22Rv1 (cell line): ENCODE measurements at regions not wholly inside any gene's neighbourhood (a gene's known extent, or its start where the extent isn't known, plus 50 kb on each side); places are given as distances from the start of the nearest gene placed in this dataset.

Experiments
- H3K27ac ChIP-seq: fragments of 450-650 bp; 2 replicates; pipeline ENCODE4 v1.5.1; 2017
- ZFX ChIP-seq: fragments of 450-650 bp; IDR thresholded peaks from 2 replicates; pipeline ENCODE4 v1.6.1; 2017; ENCODE audit warnings: antibody characterized with exemption, borderline replicate concordance
- TF ChIP-seq, protein P1 (sequence below): fragments of 450-650 bp; IDR thresholded peaks from 2 replicates; pipeline ENCODE4 v1.5.1; 2017; ENCODE audit warnings: mild to moderate bottlenecking

DNA sequence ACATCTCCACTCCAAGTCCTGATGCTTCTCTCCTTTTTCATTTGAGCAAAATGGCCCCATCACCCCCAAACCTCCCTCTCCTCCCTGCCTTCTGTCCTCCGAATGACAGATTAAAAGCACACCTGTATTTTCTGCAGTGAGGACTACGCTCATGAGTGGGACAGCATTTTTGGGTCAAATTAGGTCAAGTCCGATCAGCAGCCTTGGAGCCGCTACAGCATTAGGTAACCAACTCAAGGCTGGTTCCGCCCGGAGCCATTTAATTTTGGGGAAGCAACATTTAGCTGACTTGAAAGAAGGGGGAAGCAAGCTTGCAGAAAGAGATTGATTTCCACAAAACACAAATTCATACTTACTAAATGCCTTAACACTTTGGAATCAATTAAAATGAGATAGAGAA is 324.1 kb upstream of the CDH5 start:
- TF ChIP-seq ZFX: no peak
- TF ChIP-seq, protein P1, sequence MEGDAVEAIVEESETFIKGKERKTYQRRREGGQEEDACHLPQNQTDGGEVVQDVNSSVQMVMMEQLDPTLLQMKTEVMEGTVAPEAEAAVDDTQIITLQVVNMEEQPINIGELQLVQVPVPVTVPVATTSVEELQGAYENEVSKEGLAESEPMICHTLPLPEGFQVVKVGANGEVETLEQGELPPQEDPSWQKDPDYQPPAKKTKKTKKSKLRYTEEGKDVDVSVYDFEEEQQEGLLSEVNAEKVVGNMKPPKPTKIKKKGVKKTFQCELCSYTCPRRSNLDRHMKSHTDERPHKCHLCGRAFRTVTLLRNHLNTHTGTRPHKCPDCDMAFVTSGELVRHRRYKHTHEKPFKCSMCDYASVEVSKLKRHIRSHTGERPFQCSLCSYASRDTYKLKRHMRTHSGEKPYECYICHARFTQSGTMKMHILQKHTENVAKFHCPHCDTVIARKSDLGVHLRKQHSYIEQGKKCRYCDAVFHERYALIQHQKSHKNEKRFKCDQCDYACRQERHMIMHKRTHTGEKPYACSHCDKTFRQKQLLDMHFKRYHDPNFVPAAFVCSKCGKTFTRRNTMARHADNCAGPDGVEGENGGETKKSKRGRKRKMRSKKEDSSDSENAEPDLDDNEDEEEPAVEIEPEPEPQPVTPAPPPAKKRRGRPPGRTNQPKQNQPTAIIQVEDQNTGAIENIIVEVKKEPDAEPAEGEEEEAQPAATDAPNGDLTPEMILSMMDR: no peak
- H3K27ac ChIP-seq: no peak overlapping the region

DNA sequence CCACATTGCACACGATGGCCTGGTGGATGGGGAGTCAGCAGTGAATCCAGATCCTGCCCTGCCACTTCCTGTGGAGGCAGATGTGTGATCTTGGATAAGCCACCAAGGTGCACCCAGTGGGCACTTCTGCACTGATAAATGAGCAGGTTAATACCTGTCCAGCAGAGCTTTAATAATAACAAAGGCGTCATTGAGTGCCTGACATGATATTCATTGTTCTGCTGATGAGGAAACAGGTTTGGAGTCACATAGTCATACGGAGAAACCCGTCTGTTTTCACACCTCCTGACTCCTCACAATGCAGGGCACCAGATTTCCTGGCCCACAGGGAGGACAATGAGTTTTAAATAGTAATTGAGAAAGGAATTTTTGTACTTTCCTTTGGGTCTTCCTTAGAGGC is 324.6 kb upstream of the CDH5 start:
- H3K27ac ChIP-seq: no peak overlapping the region

DNA sequence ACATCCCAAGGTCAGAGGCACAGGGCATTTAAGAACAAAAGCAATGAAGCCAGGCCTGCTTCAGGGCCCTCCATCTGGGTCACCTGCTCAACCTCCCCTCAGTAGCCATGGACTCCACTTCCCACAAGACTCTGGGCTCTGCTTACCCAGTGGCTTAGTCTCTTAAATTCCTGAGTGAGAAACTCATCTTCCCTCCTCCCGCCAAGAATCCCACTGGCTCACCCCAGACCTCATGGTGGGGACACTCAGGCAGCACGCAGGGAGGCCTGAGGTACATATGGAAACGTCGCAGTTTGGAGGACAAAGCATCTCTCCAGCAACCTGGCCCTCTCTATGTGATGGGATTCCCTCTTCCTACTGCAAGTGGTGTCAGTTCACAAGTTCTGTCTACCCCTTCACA is 326.7 kb upstream of the CDH5 start:
- TF ChIP-seq, protein P1: no peak
- no peak for TF ChIP-seq ZFX
- no peak overlapping the region for H3K27ac ChIP-seq

More for the DNA sequence above, 324.6 kb upstream of the CDH5 start:
- TF ChIP-seq, protein P1: no peak
- TF ChIP-seq ZFX: no peak

DNA sequence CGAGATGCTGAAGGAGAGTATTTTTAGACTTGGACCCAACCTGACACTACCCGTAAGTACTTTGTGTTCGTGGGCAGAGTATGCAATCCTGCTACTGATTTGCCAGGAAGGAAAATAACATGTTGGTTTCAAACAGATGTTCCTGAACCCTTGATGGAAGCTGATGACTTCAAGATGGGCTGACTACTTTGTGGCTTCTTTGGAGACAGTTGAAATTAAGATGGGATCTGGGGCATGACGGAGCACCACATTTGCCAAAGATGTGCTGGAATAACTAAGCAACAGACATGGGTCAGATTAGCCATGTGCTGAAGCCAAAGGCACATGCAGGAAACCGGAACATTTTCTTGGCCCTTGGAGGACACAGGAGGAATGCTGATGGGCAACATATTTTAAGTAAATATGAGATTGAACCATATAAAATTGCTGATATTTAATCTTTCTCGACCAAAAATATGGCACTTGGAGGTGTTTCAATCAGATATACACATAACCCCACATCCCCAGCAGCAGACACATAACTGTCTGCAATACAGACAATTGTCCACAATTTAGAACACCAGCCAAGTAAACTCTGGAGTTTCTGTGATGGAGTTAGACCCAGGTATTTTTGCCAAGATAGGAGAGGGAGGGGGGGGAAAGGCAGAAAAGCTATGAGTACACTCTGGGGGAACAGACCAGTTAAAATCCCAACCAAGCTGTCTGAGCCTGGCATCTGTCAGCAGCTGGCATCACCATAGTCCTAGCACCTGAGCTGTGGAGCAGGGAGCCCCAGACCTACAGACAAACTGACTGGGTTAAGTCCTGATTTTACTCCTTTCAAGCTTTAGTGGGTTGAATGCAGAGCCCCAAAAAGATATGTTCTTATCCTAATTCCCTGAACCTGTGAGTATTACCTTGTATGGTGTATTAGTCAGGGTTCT is 329.4 kb upstream of the CDH5 start:
- TF ChIP-seq, protein P1: no peak
- no peak for TF ChIP-seq ZFX
- H3K27ac ChIP-seq: no peak overlapping the region

DNA sequence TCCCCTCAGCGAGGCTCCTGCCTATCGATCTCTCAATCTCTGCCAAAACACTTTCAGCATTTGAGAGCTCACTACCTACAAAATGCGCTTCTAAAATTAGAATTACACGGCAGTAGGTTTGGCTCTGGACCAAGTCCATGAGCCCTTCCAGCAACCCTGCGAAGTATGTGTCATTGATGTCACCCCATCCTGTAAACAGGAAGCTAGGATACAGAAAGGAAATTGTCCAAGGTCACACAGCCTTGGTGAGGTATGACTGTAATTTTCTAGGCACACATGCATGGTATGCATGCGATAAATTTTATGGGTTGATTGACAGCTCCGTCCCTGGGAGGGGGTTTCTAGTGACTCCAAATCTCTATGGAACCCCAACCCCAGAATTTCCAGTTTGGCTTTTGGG is 330.3 kb upstream of the CDH5 start:
- H3K27ac ChIP-seq: no peak overlapping the region
- TF ChIP-seq, protein P1: no peak
- TF ChIP-seq ZFX: no peak

DNA sequence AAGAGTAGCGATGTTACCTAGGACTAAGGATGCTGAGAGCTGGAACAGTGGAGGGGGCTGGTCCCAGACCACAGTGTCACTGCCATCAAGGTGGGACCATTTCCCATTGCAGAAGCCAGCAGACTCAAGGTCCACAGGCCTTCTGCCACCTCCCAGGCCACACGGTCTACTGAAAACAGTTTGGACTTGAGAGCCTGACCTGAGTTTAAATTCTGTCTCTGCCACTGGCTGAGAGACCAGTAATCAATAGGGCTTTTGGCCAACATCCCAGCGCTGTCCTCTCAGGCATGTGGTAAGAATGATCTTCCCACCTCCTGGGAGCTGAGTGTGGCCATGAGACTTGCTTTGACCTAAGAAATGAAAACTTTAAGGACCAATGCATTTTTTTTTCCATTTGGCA is 331.4 kb upstream of the CDH5 start:
- TF ChIP-seq, protein P1: no peak
- no peak for TF ChIP-seq ZFX

DNA sequence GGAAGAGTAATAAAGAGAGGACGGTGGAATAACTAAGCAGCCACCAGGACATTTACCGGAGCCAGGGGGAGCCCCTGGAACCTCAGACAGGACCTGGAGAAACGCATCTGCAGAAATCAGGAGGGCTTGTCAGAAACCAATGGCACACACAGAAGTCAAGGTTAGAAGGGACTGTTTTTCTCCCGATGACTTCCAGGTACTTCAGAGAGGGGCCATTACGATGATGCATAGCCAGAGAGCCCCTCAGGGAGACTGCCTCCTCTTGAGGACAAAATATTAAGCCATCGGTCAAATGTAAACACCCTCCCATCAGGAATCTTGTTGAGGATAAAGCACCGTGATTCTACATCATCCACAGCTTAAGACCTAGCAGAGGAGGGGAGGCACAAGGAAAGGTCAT is 333.6 kb upstream of the CDH5 start:
- no peak overlapping the region for H3K27ac ChIP-seq
- TF ChIP-seq, protein P1: no peak
- no peak for TF ChIP-seq ZFX

More for the DNA sequence above, 331.4 kb upstream of the CDH5 start:
- H3K27ac ChIP-seq: no peak overlapping the region
